SK-N-MC (cell line): ENCODE measurements at regions not wholly inside any gene's neighbourhood (a gene's known extent, or its start where the extent isn't known, plus 50 kb on each side); places are given as distances from the start of the nearest gene placed in this dataset.

Source experiments
- EZH2 ChIP-seq: fragments of 200-600 bp; sonication (generic); IDR thresholded peaks from one replicate; pipeline ENCODE4 v1.6.1; 2017; ENCODE audit warnings: antibody characterized with exemption
- FOXP2 ChIP-seq: optimal IDR thresholded peaks from 2 replicates; pipeline ENCODE3; 2011; ENCODE audit warnings: mild to moderate bottlenecking, moderate library complexity; ENCODE audit not compliant: insufficient read depth; ENCODE audit errors: extremely low read length, control extremely low read depth
- POLR2AphosphoS5 ChIP-seq: IDR thresholded peaks from 2 replicates; pipeline ENCODE4 v1.6.1; 2012; ENCODE audit warnings: mild to moderate bottlenecking, low read depth, low read length, borderline replicate concordance

- TF ChIP-seq FOXP2 (no peak), POLR2AphosphoS5 (no peak), EZH2 (no peak)
Observed at GRCh38 chr1:5745800-5746610, 246.2 kb downstream of the NPHP4 start.
